Astrocyte of the spinal cord (primary cell): ENCODE measurements at regions not wholly inside any gene's neighbourhood (a gene's known extent, or its start where the extent isn't known, plus 50 kb on each side); places are given as distances from the start of the nearest gene placed in this dataset.

Experiments used
- DNase-seq: peaks from one replicate; pipeline ENCODE4 v3.0.0; 2011; ENCODE audit warnings: low read depth, low spot score
- H3K4me3 ChIP-seq: 2 replicates; pipeline ENCODE4 v1.5.1; 2011; ENCODE audit warnings: low read depth, mild to moderate bottlenecking, low read length, moderate library complexity
- CTCF ChIP-seq: IDR thresholded peaks from 2 replicates; pipeline ENCODE4 v1.5.1; 2012; ENCODE audit warnings: low read depth, mild to moderate bottlenecking, low read length, inconsistent platforms
- in situ Hi-C: cut with HindIII; loops from 2 replicates; pipeline ENCODE4 v1.10.0; 2017; ENCODE audit warnings: low sequenced_read_pairs

DNA sequence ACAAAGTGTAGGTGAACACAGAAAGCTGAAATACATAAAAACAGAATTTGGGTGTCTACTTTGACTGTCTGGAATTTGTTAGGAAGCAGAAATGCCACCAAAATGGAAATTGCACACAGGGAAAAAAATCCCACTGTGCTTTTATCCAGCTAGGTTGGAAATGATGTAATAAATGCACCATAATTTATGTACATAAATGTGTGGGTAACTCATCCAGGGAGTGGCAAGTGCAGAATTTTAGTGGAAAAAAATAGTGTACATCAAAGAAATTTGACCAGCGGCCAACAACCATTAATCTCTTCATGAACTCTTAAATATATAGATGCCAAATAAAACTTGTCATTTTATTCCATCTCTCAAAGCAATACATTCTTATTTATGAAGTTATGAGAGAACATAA, 105.6 kb downstream of the LLPH start:
- DNase-seq = no peak
- TF ChIP-seq CTCF = no peak
- in situ Hi-C loops = no loop called here
- H3K4me3 ChIP-seq = no peak overlapping the region

DNA sequence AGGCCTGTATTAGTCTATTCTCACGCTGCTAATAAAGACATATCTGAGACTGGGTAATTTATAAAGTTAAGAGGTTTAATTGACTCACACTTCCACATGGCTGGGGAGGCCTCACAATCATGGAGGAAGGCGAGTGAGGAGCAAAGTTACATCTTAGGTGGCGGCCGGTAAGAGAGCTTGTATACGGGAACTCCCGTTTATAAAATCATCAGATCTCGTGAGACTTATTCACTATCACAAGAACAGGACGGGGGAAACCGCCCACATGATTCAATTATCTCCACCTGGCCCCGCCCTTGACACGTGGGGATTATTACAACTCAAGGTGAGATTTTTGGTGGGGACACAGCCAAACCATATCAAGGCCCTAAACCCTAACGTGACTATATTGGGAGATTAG, 110.1 kb downstream of the LLPH start:
- in situ Hi-C loops = no loop called here

DNA sequence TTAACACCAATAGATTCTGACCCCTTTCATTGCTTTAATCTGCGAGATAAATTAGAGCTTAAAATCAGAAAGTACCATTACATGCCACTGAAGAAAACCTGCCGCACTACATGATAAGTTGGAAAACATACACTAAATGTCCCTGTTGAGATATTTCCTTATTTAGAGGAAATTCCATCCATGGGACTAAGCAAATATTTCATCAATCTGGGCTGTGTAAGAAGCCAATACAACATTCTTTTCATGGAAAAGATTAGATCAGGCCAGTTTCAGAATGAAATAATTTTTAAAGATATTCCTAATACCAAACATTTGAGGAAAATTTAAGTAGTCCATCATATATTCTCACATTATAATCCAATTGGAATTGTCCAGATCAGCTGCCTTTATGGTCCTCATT, 112.8 kb downstream of the LLPH start:
- TF ChIP-seq CTCF = no peak
- no peak for DNase-seq
- H3K4me3 ChIP-seq = no peak overlapping the region
- in situ Hi-C loops = no loop called here

More for the DNA sequence above, 110.1 kb downstream of the LLPH start:
- TF ChIP-seq CTCF = no peak
- DNase-seq = no peak
- no peak overlapping the region for H3K4me3 ChIP-seq
